HL-60/S4 (cell line): ENCODE measurements at regions not wholly inside any gene's neighbourhood (a gene's known extent, or its start where the extent isn't known, plus 50 kb on each side); places are given as distances from the start of the nearest gene placed in this dataset.

Experiments used
- in situ Hi-C: fragments of 300-500 bp; cut with MboI; formaldehyde crosslinking; loops from 2 replicates; pipeline ENCODE4 v1.14.3; 2022; ENCODE audit warnings: low sequenced_read_pairs

DNA sequence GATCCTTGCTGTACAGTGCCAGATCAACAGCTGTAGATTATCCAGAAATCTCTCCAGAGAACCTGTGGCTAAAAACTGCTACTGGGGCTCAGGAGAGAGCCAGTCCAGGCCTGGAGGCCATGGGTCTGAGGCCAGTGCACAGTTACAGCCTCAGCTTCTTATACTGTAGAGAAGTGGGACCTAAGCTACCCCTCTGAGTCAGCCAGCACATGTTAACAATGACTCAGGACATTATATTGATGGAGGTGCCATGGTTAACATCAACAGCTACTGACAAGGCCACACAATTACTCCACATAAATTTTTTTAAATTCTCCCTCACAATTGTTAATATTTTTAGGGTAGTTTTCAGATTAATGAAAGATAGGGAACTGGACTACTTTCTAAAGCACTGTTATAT is 138.5 kb downstream of the RBM26 start:
- in situ Hi-C loops = no loop called here

DNA sequence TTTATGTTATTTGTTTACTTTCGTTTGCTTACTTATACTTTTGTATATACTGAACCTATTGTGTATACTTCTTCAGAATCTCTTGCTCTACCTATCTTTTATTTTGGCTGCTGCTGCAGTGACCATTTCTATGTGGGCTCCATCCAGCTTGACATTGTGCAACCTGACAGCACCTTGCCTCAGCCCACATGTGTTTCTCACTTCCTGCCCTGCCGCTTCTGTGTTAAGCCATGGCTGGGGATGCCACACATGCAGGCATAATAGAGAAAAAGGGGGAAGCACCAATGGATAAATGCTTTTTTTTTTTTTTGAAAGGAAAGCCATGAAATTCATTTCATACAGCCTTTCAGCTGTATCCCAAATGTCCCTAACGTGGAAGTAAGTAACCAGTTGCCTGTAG is 147.6 kb downstream of the RBM26 start:
- in situ Hi-C loops = no loop called here

DNA sequence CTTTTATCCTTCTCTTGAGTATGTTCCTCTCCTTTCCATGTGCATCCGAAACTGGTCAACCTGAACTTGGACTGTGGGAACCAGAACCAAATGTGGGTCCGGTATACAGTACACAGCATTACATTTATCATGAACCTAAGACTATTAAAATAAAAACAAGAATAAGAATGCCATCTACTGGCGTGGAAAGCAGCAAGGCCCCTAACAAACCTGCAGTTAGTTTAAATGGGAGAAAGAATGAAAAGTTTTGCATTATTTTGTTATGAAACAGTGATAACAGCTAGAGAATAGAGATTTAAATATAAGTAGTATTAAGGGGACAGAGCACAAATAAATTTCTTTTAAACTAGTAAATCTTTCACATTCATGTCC is 159.5 kb downstream of the RBM26 start:
- in situ Hi-C loops = no loop called here

DNA sequence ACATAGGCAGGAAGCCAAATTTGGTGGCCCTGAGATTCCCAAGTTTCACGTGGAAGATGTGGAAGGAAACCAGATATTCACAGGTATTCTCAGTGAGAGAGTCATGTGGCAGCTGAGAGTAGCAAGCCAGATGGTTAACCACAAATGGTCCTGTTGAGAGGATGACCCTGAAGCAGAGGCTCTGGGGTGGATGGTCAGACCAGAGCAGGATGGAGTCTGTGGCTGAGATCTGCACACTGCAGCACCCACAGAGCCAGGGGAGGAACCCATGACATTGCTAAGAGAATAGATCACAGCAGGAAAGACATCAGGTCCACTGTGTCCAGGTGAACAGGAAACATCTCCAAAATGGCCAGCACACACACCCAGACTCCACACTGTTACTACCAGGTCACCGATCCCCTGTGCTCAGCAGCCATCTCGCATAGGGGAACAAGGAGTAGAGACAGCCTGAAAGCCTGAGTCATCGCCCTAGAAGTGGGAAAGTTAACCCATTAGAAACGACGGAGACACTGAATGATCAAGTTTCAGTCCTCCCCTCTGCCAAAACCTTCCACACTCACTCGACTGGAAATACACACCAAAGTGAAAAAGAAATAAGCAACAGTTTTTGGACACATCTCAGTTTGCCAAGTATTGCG is 160.0 kb downstream of the RBM26 start:
- in situ Hi-C loops = no loop called here

DNA sequence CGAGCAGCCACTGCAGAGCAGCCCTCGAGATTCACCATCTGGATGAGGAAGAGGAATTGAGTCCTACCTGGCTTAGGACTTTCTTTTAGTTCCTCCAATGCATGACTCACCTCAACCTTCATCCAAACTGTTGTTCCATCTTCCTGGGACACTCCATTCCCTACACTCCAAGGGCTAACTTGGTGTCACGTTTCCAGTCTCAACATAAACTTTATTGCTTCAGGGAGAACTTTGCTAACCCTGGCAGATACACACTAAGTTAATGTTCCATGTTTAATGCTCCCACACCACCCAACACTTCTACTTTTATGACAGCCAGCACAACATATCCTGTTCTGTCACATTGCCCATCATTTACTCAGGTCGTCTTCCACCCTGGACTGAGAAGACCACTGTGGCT is 164.4 kb downstream of the RBM26 start:
- in situ Hi-C loops = no loop called here

DNA sequence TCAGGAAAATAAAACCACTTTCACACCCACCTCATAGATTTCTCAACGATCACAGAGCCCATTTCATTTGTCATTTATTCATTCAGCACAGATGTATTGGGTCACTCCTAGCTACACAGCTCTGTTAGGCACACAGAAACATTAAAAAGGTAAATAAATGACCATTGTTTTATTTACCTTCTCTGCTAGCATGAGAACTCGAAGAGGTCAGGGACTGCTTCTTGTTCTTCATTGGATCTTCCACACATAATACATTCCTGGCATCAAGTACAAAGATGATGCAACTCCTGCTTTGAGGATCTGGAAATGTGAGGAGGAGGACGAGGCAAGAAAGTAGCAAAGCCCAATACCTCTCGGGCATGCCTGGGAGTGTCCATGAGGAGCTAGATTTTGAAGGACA is 168.1 kb downstream of the RBM26 start:
- in situ Hi-C loops = no loop called here

DNA sequence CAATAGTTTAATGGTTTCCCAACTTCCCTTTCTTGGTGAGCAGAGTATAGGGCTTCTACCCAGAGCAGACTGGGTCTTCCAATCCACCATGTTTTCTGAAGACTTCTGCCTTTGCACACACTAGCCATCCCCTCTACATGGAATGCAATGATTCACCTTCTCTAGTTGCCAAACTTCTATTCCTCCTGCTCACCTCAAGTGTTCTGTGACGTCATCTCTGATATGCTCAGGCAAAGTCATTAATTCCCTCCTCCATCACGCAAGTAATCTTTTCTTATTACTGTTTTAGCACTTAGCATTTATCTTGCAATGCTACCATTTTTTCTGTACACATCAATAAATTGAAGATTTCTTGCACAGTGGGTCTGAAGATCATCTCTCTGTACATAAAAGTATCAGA is 174.2 kb downstream of the RBM26 start:
- in situ Hi-C loops = no loop called here

DNA sequence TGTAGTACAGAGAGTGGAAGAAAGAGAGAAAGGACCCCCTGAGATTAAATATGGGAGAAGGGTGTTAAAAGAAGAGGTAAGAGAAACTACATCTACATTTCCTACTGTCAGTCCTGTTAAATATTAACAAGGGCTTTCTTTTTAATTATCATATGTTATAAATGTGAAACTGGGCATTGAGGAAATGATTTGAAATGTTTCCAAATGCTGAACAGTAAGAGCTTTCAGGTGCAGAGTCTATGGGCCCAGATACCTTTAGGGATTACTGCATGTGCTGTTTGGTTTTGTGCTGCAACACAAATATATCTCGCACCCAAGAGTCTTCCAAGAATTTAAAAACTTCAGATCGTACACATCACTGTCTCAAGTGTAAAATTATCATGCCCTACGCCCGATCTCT is 176.3 kb downstream of the RBM26 start:
- in situ Hi-C loops = no loop called here

DNA sequence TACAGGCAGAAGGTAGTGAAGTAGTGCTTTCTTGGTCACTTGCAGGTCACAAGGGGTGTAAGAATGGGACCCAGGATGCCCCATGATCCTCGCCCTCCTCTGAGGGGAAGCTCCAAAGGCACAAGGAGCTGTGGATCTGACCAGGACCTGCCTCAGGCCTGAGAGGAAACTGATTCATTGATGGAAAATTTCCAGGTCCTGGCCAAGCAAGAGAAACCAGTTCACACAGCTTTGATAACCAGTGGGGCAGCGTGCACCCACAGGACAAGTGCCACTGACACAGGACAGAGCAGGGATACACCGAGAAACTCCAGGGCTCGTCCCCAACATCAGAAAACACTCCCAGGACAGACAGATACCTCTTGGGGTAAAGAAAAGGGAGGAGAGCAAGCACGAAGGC is 177.1 kb downstream of the RBM26 start:
- in situ Hi-C loops = no loop called here

DNA sequence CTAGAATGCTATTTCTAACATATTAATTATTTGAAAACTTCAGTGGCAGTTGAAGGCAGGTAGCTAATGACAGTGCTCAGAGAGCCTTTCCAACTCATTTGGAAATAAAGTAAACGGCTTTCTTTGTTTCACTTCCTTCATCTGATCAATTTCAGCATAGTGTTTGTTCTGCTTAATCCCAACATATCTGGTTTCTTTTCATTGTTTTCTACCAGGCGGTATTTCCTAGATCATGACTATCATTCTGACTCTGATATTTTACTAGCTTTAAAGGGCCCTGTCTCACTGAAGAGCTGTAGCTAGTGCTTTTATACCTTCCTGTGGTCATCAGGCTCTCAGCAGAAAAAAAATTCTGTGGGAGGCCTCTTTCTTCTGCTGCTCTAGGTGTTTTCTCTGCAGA is 178.6 kb downstream of the RBM26 start:
- in situ Hi-C loops = no loop called here

DNA sequence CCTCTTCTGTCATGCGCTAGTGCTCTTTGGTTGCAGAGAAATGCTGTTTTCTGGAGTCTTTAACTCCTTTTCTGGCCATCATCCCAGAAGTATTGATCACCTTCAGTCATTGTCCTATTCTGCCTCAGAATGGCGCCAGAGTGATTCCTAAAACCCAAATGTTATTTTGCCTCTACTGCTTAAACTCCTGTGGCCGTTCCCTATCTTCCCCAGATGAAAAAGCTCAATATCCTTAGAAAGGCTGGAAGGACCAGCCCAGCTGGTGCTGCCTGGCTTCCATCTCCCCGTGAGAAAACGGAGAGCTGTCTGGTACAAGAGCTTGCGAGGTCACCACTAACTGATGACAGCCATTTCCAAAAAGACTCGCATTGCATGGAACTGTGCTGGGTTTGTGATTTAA is 179.1 kb downstream of the RBM26 start:
- in situ Hi-C loops = no loop called here

DNA sequence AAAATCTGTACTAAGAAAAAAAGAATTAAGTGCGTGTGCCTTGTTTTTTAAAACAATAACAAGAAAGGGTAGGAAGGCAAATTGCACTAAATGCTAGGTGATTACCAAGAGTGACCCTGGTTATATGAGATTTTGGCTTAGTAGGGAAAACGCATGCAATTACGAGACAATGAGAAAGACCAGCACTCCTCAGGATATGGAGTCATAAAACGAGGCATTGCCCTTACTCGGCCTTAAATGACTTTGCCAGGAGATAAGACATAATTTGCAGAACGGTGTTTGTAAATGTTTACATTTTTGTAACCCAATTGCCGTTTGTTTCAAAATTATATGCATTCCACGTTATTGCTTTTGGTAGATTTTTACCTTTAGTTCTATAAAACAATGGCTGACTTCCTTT is 179.8 kb downstream of the RBM26 start:
- in situ Hi-C loops = no loop called here

DNA sequence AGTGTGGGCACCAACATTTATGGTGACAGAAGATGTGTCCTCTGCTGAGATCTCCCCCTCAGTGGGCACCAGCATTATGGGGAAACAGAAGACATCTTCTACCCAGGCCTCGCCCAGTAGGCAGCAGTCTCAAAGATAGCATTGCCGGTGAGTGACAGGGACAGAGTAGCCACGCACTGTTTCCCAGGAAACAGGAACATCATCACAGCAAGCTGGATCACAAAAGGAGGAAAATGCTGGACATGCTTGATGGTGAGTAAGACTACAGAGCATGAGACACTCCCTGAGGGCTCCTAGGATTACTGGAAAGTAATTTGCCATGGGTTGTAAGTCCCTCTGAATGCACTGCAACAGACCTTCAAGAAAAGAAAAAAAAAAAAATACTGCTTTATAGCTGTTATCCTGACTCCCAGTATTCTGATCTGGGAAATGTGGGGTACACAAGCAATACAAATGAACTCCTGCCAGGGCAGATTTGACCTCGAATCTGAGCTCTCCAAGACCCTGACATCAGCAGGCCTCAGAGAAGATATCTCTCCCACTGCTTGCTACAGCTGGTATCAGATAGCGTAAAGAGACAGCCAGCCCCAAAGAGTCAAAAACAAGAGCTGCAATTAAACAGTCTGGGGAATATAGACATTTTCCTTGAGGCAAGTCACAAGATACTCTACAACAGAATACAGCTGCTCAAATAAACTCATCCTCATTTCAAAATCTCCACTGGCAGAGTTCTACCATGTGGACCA is 180.4 kb downstream of the RBM26 start:
- in situ Hi-C loops = no loop called here

DNA sequence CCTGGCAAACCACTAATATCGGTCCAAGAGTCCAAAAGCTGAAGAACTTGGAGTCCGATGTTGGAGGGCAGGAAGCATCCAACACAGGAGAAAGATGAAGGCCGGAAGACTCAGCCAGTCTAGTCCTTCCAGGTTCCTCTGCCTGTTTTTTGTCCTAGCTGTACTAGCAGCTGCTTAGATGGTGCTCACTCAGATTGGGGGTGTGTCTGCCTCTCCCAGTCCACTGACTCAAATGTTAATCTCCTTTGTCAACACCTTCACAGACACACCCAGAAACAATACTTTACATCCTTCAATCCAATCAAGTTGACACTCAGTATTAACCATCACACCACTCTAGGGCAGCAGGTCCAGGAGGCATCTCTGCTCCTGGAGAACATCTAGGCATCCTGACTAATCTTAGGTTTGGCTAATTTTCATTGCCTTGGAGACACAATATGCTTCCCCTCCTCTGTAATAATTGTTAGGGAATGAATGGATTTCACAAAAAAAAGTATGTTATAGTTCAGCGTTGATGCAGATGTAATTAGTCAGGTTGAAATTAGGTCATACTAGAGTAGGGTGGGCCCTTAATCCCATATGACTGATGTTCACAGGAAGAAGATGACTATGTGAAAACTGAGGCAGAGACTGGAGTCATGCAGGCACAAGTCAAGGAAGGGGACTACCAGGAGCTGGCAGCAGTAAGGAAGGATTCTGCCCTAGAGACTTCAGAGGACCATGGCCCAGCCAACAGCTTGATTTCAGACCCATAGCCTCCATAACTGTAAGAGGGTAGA is 183.4 kb downstream of the RBM26 start:
- in situ Hi-C loops = no loop called here

DNA sequence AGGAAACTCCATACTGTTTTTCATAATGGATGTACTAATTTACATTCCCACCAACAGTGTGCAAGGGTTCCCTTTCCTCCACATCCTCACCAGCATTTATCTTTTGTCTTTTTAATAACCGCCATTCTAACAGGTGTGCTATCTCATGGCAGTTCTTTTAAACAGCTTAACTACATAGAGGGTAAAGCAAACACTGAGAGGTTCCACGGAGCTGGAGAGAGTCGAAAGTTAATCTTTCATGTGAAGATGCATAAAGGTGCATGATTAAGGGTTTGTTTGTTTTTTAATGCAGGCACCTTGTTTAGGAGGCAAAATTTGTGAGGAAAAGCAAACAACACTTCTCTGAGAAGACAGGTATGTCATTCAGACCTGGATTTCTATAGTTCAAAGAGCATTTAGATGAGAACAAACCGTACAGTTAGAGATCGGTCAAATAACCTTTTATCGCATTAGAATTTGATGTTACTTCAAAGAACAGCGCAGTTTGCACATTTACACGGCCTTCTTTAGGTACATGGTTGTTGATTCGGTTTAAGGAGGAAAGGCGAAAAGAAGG is 193.9 kb downstream of the RBM26 start:
- in situ Hi-C loops = no loop called here

DNA sequence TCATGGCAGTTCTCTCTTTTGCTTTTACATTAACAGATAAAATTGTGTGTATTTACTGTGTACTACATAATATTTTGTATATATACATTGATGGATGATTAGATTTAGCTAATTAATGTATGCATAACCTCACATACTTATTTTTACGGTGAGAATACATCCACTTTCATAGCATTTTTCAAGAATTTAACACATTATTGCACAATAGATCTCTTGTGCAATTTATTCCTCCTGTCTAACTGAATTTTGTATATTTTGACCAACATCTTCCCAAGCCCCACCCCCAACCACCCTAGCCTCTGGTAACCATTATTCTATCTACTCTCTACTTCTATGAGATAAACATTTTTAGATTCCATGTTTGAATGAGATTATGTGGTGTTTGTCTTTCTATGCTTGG is 194.7 kb downstream of the RBM26 start:
- in situ Hi-C loops = no loop called here

DNA sequence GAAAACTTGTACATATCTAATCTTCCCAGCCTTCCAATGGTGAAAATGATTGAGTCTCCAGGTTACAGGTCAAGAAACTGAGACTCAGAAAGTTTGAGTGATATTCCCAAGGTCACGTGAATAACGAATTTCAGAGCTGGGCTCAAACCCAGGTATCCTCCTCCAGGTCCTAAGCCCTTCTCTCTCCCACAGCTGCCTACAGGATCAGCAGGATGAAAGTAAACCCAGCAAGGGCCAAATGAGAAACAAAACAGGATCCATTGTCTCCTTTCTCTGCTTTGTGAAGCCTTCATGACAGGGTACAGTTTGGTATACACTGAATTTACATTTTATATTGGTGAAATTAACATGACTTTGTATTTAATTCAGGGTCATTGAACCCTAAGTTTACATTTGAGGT is 208.1 kb downstream of the RBM26 start:
- in situ Hi-C loops = no loop called here

DNA sequence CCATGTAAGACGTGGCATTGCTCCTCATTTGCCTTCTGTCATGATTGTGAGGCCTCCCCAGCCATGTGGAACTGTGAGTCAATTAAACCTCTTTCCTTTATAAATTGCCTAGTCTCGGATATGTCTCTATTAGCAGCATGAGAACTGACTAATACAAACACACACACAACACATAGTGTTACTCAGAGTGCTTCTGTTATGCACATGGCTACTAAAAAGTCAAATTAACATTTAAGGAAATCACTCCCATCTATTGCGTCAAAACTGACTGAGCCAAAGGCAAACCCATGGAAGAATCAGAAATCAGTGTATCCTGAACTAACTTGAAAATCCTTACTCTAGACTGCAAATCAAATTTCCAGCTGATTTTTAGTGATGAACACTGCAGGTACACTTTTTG is 209.2 kb downstream of the RBM26 start:
- in situ Hi-C loops = no loop called here

DNA sequence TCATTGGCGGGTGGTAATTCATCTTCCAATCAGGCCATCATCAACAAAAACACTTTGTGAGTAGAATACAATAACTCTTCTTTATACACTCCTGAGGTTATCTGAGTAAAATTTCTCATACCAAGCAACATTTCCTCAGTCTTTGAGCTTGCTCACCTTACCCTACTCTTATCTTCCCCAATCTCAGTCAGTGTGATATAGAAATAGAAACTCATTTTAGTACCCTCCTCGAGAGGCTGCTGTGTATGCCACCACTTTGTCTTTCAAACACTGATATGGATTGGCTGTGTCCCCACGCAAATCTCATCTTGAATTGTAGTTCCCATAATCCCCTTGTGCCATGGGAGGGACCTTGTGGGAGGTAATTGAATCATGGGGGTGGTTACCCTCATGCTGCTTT is 209.7 kb downstream of the RBM26 start:
- in situ Hi-C loops = no loop called here

DNA sequence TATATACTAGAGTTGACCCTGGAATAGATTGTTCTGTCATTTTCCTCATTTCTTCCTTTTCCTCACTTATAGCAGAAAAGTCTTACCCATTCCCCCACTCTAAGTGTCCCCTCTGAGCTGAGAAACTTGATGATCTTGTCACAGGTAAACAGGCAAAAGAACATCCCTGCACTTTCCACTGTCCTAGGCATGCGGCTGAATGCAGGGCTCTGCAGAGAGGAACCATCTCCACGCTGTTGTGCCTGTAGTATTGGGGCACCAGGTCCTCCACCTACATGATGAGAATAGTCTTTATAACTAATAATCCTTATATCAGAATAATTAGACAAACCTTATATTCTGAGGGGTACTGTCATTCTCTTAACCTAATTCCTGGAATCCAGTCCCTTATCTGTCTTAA is 211.3 kb downstream of the RBM26 start:
- in situ Hi-C loops = no loop called here

DNA sequence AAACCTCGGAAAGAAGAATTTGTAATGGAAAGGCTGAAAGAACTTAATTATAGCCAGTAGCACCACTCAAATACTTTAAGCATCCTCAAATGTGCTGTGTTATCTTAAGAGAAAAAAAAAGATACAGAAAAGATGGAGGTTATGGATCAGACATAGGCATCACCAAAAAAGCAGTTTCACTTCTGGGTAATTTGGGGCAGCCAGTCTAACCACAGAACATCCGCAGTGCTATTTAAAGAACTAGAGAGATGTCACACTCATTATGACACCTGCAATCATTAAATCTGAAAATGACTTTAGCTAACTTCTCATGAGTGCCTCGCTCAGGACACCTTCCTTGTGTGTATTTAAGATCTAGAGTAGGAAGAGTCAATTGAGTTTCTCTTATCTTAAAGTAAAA is 211.8 kb downstream of the RBM26 start:
- in situ Hi-C loops = no loop called here

DNA sequence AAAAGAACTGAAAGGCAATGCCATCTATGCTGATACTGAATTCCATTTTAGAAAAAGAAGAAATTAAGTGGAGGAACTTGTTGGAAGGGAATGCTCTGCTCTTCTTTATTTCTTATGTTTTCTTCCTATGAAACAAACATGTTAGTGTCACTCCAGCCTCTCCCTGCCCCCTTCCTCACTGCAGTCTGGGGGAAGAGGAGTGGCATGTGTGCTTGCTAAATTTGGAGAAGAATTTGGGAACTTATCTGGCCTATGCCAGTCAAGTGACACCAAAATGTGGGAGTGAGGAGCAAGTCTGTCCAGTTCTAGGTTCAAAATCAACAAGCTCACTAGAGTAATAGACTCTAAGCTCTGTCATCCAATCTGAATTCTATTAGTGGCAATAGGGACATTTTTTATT is 214.6 kb downstream of the RBM26 start:
- in situ Hi-C loops = no loop called here
